NCI-H748 treated with DMSO at 0.1 percent for 48 hours (cell line): ENCODE measurements at regions not wholly inside any gene's neighbourhood (a gene's known extent, or its start where the extent isn't known, plus 50 kb on each side); places are given as distances from the start of the nearest gene placed in this dataset.
A peak's percentile ranks its signal among the peaks of the same experiment; 100 is the strongest.
"Not testable (repeated sequence)": the region's sequence is repeated elsewhere in the genome, so short reads cannot be mapped to it uniquely, and the experiment has no call there.

Experiments
- DNase-seq: peaks from one replicate; lab custom pipeline; 2025; lab: John Stamatoyannopoulos, UW

- DNase-seq, result no peak
Measured at GRCh38 chr10:22158426-22158825, 59.4 kb downstream of the EBLN1 start.

- no peak for DNase-seq
Measured at GRCh38 chr10:22156750-22157149, 61.1 kb downstream of the EBLN1 start.

- no peak for DNase-seq
Measured at GRCh38 chr10:22152403-22152802, 65.4 kb downstream of the EBLN1 start.

DNA sequence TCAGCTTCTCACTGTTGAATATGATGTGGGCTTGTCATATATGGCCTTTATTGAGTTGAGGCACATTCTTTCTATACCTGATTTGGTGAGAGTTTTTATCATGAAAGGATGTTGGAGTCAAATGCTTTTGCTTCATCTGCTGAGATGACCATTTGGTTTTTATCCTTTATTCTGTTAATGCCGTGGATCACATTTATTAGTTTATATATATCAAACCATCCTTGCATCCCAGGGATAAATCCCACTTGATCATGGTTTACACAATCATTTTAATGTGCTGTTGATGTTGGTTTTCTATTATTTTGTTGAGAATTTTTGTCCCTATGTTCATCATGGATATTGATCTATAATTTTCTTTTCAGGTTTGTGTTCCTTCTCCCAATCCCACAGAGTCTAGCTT is 67.0 kb downstream of the EBLN1 start:
- no peak for DNase-seq

DNA sequence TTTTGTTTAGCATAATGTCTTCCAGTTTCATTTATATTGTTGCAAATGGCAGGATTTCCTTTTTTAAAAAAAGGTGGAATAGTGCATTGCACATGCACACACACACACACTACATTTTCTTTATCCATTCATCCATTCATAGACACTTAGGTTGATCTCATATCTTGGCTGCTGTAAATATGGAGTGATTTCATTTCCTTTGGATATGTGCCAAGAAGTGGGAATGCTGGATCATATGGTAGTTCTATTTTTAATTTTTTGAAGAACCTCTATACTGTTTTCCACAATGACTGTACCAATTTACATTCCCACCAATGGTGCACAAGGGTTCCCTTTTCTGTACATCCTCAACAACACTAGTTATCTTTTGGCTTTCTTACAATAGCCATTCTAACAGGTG is 68.9 kb downstream of the EBLN1 start:
- no peak for DNase-seq

- DNase-seq, result not testable (repeated sequence)
Measured at GRCh38 chr10:22145873-22146272, 71.9 kb downstream of the EBLN1 start.

DNA sequence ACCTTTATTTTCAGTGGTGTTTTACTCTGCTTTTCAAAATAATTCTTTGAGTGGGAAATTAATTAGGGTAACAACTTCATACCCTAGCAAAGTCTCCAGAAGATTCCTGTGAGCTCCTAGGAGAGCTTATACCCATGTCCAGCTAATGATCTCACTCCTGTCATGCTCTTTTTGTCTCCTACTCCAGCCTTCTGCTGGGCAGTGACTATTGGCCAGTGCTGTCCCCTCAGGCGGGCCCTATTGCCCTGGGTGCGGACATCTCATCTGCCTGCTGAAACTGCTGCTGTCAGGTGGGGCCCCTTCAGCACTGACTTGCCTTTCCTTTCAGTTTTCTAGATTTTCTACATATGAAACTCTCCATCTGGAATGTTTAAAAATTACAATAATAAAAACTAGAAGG is 80.3 kb downstream of the EBLN1 start:
- no peak for DNase-seq

GRCh38 chr10:22135591-22135990 is 82.2 kb downstream of the EBLN1 start:
- no peak for DNase-seq

GRCh38 chr10:22133749-22134624 is 83.8 kb downstream of the EBLN1 start:
- no peak for DNase-seq

DNA sequence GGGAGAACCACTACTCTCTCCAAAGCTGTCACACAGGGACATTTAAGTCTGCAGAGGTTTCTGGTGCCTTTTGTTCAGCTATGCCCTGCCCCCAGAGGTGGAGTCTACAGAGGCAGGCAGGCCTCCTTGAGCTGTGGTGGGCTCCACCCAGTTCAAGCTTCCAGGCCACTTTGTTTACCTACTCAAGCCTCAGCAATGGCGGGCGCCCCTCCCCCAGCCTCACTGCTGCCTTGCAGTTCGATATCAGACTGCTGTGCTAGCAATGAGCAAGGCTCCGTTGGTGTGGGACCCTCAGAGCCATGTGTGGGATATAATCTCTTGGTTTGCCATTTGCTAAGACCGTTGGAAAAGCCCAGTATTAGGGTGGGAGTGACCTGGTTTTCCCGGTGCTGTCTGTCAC is 87.0 kb downstream of the EBLN1 start:
- not testable (repeated sequence) for DNase-seq

GRCh38 chr10:22129612-22130011 is 88.2 kb downstream of the EBLN1 start:
- not testable (repeated sequence) for DNase-seq

DNA sequence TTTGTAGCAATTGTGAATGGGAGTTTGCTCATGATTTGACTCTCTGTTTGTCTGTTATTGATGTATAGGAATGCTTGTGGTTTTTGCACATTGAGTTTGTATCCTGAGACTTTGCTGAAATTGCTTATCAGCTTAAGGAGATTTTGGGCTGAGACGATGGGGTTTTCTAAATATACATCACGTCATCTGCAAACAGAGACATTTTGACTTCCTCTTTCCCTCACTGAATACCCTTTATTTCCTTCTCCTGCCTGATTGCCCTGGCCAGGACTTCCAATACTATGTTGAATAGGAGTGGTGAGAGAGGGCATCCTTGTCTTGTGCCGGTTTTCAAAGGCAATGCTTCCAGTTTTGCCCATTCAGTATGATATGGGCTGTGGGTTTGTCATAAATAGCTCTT is 96.6 kb downstream of the EBLN1 start:
- not testable (repeated sequence) for DNase-seq

DNA sequence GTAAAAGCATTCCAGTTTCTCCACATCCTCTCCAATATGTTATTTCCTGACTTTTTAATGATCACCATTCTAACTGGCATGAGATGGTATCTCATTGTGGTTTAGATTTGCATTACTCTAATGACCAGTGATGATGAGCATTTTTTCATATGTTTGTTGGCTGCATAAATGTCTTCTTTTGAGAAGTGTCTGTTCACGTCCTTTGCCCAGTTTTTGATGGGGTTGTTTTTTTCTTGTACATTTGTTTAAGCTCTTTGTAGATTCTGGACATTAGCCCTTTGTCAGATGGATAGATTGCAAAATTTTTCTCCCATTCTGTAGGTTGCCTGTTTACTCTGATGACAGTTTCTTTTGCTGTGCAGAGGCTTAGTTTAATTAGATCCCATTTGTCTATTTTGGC is 97.7 kb downstream of the EBLN1 start:
- not testable (repeated sequence) for DNase-seq

GRCh38 chr10:22119575-22119974 is 98.2 kb downstream of the EBLN1 start:
- not testable (repeated sequence) for DNase-seq

DNA sequence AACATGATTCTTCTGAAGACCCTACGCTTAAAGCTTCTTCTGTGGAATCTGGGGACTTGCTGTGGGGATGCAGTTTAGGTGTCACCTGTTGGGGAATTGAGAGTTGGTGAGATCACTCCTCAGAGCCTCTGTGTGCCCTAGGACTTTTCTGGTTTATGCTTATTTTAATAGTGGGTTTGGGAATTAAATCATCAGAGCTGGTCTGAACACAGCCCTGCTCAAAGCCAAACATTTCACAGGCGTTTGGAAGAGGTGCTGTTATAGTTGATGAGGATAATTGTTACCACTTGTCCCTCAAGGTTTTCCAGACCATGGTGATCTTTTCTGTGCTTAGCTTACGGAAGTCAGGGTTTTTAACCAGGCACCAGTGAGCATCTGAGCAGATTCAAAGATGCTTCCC is 106.1 kb downstream of the EBLN1 start:
- no peak for DNase-seq

DNA sequence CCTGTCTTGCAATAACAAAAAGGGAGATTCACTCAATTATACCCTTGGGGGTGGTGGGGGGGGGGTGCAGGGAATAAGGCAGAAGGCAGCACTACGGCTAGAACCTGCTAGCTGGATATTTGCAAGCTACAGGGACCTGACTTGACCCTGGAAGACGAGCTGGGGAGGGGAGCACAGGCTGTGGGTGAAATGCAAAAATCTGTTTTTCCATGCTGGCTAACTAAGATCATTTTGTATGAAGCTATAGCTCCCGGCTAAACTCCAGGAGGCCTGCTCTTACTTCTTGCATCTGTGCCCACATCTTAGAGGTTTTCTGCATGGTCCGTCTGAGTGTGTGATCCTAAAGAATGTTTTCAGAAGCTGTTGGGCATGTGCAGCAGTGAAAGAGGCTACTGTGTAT is 106.6 kb downstream of the EBLN1 start:
- no peak for DNase-seq

DNA sequence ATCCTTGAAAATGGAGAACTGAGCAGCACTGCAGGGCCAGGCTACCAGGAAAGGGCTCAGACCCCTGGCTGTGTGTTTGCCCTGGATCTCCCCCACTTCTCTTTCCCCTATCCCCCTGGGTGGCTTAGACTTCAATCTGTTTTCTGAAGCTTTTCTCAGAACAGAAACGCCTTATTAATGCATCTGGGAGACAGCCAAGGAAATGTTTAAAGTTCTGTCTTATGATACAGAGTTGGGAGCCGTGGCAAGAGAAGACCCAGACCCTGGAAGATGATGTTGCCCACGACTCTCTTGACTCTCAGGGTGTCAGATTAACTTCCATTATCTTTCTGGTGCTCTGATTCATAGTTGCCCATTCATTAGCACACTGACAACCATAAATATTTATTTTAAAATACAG is 107.1 kb downstream of the EBLN1 start:
- DNase-seq, result no peak

GRCh38 chr10:22105270-22105669 is 101.7 kb upstream of the DNAJC1 start:
- no peak for DNase-seq

- DNase-seq, result no peak
Measured at GRCh38 chr10:22103701-22104470, 100.4 kb upstream of the DNAJC1 start.

DNA sequence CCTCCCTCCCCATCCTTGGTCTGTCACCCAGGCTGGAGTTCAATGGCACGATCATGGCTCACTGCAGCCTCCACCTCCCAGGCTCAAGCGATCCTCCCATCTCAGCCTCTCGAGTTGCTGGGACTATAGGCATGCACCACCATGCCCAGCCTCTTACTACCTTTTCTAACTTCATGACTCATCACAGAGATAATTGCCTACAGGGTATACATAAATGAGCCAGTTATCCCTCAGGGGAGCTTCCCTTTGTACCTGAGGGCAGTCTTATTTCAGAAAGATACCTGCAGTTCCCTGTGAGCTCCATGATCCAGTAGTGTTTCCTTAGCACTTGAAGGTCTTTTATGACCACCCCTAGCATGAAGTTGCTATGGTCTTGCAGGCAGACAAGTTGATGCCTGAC is 94.2 kb upstream of the DNAJC1 start:
- no peak for DNase-seq

GRCh38 chr10:22091260-22091659 is 87.7 kb upstream of the DNAJC1 start:
- not testable (repeated sequence) for DNase-seq

DNA sequence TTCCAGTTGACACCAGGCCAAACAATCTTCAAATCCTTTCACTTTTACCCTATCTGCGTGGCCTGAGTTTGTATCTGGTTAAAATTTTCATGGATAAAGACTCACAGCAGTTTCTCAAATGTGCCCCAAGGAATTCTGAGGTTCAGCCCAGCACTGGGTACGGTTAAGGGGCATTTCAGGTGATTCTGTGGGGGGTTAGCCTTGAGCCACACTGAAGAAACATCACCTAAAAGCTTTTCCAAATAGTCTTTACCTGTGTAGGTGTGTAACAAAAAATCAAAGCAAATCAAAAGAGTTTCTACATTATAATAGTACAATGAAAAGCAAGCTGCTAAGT is 83.8 kb upstream of the DNAJC1 start:
- DNase-seq, result no peak

- DNase-seq, result peak; percentile 17
Measured at GRCh38 chr10:22086730-22087401, 83.3 kb upstream of the DNAJC1 start.
